ENCODE measurements at regions not wholly inside any gene's neighbourhood (a gene's known extent, or its start where the extent isn't known, plus 50 kb on each side); places are given as distances from the start of the nearest gene placed in this dataset.

DNA sequence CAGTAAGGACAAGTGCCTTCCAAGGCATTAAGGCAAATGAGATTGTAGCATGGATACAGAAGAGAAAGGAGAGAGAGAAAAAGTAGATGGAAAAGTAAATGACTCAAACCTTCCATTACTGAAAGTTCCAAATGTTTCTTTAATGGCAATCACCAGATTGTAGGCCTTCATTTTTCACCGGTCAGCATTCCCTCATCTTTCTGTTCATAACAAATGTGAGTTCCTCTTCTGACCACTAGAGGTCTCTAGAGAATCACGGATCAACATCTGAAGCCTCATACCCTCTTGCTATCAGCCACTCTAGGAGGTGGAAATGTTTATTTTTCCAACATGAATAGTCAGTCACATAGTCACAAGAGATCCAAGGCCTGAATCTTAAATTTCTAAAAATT is 73.6 kb upstream of the RPS23 start:
- TF ChIP-seq, protein P1, sequence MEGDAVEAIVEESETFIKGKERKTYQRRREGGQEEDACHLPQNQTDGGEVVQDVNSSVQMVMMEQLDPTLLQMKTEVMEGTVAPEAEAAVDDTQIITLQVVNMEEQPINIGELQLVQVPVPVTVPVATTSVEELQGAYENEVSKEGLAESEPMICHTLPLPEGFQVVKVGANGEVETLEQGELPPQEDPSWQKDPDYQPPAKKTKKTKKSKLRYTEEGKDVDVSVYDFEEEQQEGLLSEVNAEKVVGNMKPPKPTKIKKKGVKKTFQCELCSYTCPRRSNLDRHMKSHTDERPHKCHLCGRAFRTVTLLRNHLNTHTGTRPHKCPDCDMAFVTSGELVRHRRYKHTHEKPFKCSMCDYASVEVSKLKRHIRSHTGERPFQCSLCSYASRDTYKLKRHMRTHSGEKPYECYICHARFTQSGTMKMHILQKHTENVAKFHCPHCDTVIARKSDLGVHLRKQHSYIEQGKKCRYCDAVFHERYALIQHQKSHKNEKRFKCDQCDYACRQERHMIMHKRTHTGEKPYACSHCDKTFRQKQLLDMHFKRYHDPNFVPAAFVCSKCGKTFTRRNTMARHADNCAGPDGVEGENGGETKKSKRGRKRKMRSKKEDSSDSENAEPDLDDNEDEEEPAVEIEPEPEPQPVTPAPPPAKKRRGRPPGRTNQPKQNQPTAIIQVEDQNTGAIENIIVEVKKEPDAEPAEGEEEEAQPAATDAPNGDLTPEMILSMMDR (IDR thresholded peaks at IDR 0.05) = peak; percentile 79

GRCh38 chr5:82351297-82351696 is 73.1 kb upstream of the RPS23 start:
- TF ChIP-seq, protein P1 (IDR thresholded peaks at IDR 0.05) = no peak

DNA sequence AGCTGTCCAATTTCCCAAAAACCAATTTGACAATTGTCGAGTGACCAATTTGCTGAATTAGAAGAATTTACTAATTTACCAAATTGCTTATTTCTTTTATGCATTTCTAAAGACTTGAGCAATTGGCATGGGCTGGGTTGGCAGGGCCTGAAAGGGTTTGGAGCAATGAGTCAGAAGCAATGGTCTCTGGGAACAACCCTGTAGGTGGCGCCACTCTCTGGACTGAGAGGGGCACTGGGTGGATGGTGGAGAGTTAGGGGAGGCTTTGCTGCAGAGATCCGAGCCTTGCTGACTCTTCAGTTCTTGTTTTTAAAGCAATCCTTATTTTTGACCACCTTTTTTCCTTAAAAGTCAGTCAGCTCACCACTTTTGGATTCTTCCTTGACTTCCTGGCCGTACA is 71.5 kb upstream of the RPS23 start:
- TF ChIP-seq, protein P1 (IDR thresholded peaks at IDR 0.05) = 0 out of 2 replicates have a peak, but pooled peaks have one; percentile 23

- TF ChIP-seq, protein P1 (IDR thresholded peaks at IDR 0.05) = no peak
Observed at GRCh38 chr5:82348784-82349425, 70.8 kb upstream of the RPS23 start.

DNA sequence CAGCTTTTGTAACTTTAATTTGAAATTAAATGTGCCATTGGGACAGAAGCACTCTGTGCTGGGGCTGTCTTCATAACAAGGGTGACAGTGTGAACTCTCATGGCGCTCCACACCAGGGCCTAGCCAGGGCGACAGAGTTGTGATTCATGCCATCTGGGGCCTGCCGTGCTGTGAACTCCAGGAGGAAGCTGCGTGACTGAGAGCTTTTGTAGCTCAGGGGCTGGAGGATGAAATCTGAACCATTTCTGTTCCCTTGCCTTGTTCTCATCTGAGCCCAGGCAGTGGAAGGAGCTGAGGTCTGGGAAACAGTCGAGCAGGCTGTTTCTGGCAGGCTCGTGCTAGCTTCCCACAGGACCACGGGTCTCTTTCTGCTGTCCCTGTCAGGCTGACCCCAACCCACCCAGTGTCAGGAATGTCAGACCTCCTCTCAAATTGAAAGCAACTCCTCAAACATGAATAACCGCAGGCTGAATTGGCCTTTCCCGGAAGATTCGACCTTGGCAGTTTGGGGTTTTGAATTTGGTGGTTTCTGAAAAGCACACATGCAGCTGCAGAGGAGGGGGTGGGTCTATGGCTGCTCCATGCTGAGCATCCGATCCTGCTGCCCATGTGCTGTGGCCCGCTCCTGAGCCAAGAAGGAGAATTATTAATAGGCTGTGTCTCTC is 69.2 kb upstream of the RPS23 start:
- TF ChIP-seq, protein P1 (IDR thresholded peaks at IDR 0.05) = no peak

DNA sequence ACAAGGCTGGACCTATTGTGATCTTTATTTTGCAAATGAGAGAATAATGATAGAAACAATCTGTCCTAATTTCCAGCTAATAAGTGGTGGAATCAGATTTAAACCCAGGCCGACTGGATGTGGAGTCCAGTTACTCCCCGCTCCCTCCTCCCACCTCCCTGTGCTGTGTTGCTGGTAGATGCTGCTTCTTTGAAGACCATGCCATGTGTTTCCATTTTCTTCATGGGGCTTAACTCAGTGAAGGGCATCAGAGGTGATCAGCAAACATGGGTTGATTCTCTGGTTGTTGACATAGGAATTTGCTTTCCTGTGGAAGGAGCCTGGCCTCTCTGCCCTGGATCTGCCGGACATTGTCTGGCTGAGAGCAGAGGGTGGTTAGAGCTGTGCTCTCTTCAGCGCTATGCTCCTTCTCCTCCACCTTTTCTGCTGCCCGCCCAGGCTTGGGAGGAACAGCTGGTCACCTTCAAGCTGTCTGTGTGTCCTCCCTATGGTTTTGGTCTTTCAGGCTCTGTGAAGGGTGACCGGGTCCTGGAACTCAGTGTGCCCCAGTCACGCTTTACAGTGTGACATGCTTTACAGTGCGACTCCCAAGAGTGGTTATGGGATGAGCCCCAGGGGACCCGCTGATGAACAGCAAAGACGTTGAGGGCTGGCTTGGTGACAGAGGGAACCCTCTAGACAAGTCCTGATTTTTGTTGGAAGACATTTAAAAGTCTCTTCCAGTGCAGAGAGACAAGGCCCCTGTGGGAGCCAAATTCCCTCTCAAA is 68.4 kb upstream of the RPS23 start:
- TF ChIP-seq, protein P1 (IDR thresholded peaks at IDR 0.05) = no peak

DNA sequence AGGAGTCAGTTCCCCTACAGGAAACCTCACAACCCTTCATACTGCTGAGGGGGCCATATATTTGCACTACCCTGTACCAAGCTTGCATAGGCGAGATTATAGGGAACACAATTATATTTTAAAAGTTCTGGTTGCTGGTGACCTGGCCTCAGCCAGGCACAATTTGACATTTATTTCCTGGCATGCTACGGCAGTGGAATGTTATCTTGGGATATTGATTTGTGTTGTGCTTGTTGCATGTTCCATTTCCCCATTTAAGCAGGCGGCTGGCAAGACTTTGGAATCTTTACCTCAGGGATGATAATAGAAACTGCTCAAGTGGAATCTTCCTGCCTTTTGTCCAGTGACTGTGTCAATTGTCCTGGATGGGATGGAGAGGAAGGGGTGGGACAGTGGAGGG is 67.0 kb upstream of the RPS23 start:
- TF ChIP-seq, protein P1 (IDR thresholded peaks at IDR 0.05) = no peak
